SK-MEL-5 (cell line): ENCODE measurements at regions not wholly inside any gene's neighbourhood (a gene's known extent, or its start where the extent isn't known, plus 50 kb on each side); places are given as distances from the start of the nearest gene placed in this dataset.

Experiments used
- DNase-seq: peaks from one replicate; pipeline ENCODE4 v3.0.0-alpha.2; 2016; ENCODE audit warnings: low read depth, low spot score
- in situ Hi-C: cut with HindIII; loops from 2 replicates; pipeline ENCODE4 v1.10.0; 2016; ENCODE audit warnings: low sequenced_read_pairs, high pct_unique_total_duplicates, low pct_unique_long_range_greater_than_20kb

DNA sequence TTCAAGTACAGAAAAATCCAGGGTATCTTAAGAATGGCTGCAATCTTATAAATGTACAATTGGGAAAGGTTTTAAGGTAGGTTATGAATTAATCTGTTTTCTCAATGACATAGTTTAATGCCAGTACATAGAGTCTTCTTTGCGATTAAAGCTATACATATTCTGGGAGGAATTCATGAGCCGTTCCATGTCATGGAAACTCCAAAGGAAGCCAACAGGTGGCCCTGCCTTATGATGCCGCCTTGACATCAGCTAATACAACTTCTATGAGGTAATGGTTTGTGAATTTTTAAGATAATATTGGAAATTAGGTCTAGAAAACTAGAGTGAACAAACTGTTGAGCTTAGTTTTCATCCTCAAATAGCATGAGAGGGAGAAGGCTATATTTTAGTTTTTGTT, 713.4 kb downstream of the EFNA5 start:
- in situ Hi-C loops = no loop called here
- no peak for DNase-seq

DNA sequence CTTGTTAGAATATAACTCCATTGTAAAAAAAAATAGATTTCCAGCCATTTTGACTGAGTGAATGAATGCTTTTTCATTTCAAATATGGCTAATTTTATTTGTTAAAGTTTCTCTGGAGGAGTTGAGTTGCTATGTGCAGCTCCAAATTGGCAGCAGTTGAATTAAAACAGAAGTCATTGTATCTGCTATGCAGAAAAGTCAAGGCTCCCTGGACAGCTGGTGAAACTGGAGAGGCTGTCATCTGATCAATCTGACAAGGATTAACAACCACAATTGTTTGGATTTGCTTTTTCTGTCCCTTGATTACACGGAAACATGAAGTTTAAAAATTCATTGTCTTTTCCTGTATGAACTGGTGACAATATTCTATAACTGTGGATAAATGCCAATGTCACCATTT, 713.9 kb downstream of the EFNA5 start:
- in situ Hi-C loops = no loop called here
- no peak for DNase-seq

DNA sequence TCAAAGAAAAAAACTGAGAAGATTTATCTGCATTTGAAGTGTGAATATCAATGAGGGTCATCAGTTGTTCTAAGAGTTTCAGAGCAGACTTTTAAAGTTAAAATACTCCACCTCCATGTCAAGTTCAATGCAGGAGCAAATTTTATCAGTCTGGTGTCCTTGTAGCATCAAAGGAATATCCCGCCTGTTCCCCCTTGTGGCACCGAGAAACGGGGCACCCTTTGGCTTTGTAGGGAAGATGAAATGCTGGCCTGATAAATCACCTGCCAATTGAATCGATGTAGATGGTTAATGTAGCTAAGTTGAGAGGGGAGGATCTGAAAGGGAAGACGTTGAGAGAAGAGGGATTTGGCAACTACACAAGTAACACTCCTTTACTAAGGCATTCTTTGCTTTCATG, 714.5 kb downstream of the EFNA5 start:
- DNase-seq = no peak
- in situ Hi-C loops = no loop called here

DNA sequence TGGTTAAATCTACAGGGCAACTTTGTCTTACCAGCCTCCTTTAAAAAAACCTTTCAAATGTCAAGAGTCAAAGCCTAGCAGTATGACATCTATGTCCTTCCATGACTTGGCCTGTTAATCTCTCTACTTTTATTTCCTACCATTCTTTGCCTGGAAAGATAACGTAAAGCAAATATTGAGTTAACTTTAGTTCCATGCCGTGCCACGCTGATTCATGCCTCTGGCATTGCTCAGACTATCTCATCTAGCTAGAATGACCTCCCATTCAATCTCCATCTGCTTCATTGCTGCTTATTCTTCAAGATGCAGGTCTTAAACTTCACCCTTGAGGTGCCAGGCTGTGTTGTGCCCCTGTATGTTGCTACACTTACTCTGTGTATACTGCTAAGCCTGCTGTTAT, 729.8 kb downstream of the EFNA5 start:
- in situ Hi-C loops = no loop called here
- no peak for DNase-seq

DNA sequence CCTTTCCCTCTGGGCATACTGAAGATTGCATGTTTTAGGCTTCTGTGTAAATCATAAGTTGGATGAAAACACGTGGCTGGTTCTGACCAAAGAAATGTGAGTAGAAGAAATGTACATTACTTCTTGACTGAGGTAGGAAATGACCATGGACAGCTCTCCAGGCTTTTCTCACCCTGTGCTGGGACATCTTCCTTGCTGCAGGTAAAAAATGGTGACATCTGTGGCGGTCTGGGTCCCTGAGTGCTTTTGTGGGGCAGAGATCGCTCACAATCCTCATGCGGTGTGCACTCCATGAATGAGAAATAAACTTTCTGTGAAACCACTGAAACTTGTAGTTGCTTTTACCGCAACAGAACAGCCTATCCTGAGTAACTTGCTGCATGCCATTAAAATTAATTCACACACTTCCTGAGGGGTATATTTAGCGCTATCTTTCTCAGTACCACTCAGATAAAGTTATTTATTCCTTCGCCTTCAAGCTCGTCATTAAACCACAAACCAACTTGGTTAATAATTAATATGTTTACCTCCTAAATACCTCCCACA, 730.4 kb downstream of the EFNA5 start:
- DNase-seq = no peak
- in situ Hi-C loops = no loop called here

DNA sequence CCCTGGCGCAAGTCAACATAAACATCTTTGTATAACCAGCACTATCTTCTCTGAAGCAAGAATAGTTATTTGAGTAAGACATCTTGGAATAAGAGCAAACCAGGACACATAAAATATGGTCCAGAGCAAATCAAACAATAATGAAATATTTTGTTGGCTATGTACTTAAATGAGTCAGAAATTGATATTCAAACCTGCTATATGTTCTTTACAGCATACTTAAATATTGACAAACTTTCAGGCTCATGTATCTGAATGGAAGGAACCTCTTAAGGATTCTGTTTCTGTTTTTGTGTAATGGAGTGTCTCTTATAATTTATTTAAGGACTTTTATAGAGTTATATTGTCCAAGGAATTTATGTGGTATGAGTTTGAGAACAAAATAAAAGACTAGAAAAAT, 747.3 kb downstream of the EFNA5 start:
- in situ Hi-C loops = no loop called here
- no peak for DNase-seq

DNA sequence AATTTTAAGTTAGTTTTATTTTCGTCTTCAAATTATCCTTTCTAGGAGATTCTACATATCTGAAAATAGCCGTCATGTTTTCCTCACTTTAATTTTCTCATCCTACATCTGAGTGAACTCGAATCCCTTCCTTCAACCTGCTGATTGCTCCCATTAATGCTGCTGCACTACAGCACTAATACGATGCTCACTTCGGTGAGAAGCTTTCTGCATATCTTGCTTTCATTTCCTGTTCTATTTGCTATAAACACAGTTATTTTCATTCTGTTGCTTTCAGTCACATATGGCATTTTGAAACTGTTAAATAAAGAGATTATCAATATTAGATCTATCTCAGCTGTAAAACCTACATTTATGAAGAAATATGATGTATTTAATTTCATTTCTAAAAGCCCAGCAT, 749.2 kb downstream of the EFNA5 start:
- in situ Hi-C loops = no loop called here
- no peak for DNase-seq

DNA sequence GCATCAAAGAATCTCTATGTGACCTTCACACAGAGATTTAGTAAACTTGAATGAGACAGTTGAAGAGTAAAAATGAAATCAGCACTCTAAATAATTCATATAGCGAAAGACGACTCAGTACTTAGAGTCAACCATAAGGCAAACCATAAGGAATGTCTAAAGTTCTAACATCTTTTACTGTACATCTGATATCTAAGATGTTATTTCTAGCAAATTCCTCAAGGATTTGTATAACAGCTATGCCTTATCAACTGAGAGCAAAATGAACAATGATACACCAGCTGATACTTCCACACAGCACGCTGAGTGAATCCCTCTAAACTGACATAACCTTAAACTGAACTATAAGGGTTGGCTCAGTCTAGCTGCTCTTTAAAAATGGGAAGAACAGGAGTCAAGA, 760.3 kb downstream of the EFNA5 start:
- DNase-seq = no peak
- in situ Hi-C loops = no loop called here

DNA sequence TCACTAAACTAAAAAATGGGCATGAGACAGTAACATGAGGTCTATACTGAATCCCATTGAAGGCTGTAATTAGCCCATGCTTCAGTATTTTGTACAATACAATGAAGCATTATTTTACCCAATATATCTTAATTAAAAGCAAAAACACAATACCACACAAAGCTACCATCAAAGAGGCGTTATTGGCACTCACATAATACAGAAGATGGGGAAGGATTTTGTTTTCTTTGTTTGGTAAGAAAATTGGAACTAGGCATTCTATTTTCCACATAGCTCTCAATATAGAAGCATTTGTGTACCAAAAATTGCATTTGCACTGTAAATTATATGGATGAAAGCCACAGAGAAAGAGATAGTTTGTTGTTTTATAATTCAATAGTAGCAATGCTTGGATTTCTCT, 761.0 kb downstream of the EFNA5 start:
- in situ Hi-C loops = no loop called here
- no peak for DNase-seq

DNA sequence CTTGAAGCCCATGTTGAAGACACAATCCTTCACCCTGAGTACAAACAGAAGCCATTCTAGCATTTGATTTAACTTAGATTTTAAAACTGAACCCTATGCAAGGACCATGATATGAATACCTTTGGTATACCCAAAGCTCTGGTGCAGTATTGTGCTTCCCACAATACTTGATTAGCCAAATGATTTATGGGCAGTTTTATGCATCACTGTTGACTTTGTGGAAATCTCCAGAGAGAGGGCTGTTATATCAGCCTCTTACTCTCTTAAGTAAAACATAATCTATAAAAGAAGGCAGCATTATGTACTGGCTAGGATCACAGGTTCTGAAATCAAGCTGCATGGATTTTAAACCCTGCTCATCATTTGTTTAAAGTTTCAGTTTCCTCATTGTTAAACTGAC, 762.8 kb downstream of the EFNA5 start:
- in situ Hi-C loops = no loop called here
- no peak for DNase-seq

DNA sequence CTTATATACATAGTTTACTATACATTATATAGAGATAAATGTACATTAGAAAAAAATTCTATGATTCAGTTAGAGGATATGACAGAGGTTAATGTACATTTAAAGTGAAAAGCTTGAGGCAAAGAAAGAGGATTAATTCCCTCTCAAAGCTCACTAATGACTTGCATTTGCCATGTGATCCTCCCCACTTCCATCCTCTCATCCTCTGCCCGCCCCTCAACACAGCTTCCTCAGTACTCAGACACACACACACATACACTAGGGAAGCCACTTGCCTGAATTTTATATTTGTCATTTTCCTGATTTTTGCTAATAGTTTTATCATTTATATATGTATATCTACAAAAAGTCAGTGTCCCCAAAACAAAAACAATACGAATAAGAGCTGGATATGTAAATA, 764.5 kb downstream of the EFNA5 start:
- in situ Hi-C loops = no loop called here
- DNase-seq = no peak

DNA sequence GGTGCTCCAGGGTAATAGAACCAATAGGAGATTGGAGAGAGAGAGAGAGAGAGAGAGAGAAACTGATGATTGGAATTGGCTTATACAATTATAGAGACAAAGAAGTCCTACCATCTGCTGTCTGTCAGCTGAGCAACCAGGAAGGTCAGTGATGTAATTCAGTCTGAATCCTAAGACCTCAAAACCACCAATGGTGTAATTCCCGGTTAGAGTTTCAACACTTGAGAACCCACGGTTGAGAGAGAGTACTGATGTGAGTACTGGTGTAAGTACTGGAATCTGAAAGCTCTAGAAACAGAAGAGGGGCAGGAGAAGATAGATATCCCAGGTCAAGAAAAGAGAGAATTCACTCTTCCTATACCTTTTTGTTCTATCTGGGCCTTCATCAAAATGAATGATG, 775.8 kb downstream of the EFNA5 start:
- in situ Hi-C loops = no loop called here
- peak; percentile 21 for DNase-seq

DNA sequence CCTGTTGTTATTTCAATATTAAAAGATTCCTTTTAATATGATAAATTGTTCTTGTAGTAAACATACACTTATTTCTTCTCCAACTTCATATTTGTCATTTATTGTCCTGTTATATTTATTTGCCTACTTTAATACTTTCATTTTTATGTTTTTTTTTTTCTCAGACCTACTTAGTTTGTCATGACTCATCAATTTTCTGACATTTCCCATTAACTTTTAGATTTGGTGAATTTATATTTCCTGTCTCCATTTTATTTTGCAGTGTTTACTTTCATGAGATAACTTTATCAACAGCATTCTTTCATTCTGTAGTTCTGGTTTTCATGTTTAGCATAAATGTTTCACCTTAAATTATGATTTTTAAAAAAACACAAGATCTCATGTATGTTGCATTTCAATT, 788.7 kb downstream of the EFNA5 start:
- in situ Hi-C loops = no loop called here
- DNase-seq = no peak

DNA sequence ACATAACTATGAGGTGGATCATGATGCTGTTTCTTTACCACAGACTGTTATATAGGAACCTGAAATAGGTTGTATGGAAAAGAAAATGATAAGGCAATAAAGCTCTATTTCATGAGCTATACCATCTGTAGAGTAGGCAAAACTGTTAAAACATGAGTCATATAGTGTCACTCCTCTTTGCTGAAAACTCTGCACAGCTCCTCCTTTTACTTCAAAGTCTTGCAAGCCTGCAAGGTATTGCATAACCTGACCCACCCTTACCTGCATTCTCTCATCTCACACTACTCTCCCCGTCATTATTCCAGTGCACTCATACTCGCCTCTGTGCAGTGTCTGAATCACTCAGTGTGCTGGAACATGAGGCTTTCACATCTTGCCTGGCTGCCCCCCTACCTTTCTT, 790.1 kb downstream of the EFNA5 start:
- no peak for DNase-seq
- in situ Hi-C loops = no loop called here

DNA sequence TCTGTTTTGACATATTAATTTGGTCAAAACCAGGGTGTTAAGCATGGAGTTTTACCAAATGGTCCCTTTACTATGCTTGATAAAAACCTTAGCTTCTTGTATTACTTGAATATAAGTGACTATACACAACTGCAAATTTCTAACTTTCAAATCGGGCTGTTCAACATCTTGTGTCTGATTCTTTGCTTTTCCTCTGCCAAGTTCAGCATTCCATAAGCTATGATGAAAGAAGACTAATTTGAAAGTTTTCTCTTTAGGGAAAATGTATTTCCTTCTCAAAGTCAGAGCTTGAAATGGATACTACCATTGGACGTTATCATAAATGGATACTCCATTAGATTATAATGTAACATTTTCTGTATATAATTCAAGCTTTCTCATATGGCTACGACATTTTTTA, 792.9 kb downstream of the EFNA5 start:
- in situ Hi-C loops = no loop called here
- DNase-seq = no peak

DNA sequence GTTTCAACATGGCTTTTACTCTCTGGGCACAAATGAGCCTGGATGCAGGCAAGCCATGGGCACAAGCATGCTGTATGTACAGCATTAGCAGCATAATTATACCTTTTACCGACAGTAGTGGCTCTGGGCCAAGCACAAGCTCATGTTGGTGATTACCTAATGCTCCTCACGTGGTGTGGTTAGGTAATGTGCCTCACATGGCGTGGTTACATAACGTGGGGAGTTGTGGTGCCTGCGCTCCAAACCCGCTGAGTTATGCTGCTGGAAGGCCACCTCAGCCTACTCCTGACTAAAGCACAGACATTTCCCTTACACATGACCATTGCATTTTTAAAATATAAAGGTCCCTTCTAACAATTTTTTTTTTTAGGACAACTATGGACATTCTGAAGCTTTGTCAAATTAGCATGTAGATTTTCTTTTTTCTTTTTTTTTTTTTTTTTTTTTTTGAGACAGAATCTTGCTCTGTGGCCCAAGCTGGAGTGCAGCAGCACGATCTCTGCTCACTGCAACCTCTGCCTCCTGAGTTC, 794.0 kb downstream of the EFNA5 start:
- in situ Hi-C loops = no loop called here
- no peak for DNase-seq

DNA sequence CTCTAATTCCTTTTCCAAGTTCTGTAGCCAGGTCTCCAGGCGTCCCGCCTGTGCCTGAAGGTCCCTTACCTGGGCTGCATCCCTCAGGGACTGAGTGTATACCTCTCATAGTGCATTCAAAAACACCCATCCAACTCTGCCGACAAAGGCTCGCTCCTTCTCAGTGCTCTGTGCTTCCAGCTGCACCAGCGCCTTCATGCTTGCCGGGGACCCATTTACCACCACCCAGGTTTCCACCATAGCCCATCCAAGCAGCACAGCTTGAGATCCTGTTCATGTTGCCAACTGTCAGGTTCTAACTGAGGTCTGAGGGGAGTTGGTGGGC, 794.5 kb downstream of the EFNA5 start:
- DNase-seq = no peak
- in situ Hi-C loops = no loop called here

DNA sequence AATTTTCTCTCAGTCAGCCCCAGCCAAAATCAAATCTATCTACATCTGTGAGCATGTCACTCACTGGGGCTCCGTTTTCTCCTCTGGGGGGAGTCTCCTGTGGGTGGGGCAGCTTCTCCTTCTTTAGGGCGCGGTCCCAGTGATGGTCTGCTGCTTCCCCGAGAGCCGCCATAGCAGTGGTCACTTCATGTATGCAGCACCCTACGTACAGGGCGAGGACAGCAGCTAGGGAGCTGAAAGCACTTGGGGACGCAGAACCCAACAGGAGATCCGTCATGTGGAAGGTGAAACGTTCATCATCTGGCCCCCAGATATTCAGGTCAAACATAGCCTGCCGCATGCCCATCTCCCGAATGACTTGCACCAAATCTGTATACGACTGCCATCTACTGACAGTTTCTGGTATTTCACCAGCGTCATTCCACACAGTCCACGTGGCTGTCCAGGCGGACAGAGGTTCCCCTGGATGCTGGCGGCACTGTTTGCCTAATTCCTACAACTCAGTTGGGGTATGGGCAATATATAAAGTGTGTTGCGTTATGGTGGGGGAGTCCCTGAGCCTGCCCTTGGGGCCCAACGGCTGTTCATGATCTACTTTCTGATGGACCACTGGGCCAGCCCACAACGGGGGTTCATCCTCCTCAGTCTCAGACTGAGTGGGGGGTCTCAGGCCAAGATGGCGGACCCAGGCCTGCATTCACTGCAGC, 795.0 kb downstream of the EFNA5 start:
- in situ Hi-C loops = no loop called here
- DNase-seq = peak; percentile 80

DNA sequence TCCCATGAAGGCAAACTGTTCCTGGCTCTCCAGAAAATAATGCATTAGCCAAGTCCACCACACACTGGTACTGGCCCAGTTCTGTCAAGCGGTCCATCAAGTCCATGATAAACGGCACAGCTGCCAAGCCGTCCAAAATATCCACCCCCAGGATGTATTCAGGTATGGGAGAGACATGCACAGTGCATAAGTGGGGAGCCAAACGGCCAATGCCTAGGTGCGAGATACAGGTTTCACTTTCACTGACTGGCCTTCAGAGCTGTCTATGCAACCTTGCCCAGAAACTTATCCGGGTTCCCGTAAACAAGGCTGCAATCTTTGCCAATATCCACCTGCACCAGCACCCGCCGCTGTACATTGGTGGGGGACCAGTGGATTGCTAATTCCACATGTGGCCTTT, 795.8 kb downstream of the EFNA5 start:
- no peak for DNase-seq
- in situ Hi-C loops = no loop called here

DNA sequence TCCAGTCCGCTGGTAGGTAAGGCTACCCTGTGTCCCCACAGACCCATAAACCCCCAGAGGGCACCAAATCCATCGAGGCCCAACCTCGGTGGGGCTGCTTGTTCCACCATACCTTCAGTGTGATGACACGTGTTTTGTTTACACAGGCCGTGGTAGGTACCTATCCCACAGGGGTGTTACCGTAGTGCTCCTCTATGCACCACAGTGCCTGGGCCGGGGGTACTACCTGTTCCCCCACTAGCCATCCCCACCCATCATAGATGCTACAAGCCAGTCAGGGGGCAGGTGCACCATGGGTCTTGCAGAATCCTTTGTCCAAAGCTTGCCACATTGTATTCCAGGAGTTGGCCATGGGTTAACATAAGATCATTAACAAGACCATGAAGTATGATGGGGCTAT, 796.2 kb downstream of the EFNA5 start:
- no peak for DNase-seq
- in situ Hi-C loops = no loop called here
